OCI-LY3 (cell line): ENCODE measurements at regions not wholly inside any gene's neighbourhood (a gene's known extent, or its start where the extent isn't known, plus 50 kb on each side); places are given as distances from the start of the nearest gene placed in this dataset.

Experiments
- H2AFZ ChIP-seq: fragments of 200-600, 300-600 bp; shearing (Covaris generic); 2 replicates; pipeline ENCODE4 v1.6.0; 2014; ENCODE audit warnings: antibody characterized with exemption, low read depth, low read length
- H3K27ac ChIP-seq: fragments of 200-600, 300-600 bp; sonication (generic); 2 replicates; pipeline ENCODE4 v1.5.1; 2014; ENCODE audit warnings: mild to moderate bottlenecking, low read length, moderate library complexity, mixed read lengths
- H3K27me3 ChIP-seq: fragments of 200-600, 300-600 bp; sonication (generic); 2 replicates; pipeline ENCODE4 v1.6.1; 2014; ENCODE audit warnings: low read depth, low read length, mixed read lengths
- H3K36me3 ChIP-seq: fragments of 200-600, 300-600 bp; sonication (generic); replicated peaks from 2 replicates; pipeline ENCODE3; 2014; ENCODE audit warnings: low read depth, low read length, mixed read lengths
- H3K4me1 ChIP-seq: fragments of 300-600, 200-600 bp; sonication (generic); 2 replicates; pipeline ENCODE4 v1.6.1; 2014; ENCODE audit warnings: low read length, mixed read lengths
- H3K4me2 ChIP-seq: fragments of 200-600, 300-600 bp; sonication (generic); 2 replicates; pipeline ENCODE4 v1.6.1; 2014; ENCODE audit warnings: low read length, mixed read lengths
- H3K4me3 ChIP-seq: fragments of 300-600, 200-600 bp; sonication (generic); 2 replicates; pipeline ENCODE4 v1.5.1; 2014; ENCODE audit warnings: antibody characterized with exemption, mild to moderate bottlenecking, low read length, moderate library complexity
- H3K79me2 ChIP-seq: fragments of 300-600, 200-600 bp; shearing (Covaris generic); 2 replicates; pipeline ENCODE4 v1.6.1; 2014; ENCODE audit warnings: mild to moderate bottlenecking, low read length, mixed read lengths
- H3K9ac ChIP-seq: fragments of 300-600, 200-600 bp; shearing (Covaris generic); 2 replicates; pipeline ENCODE4 v1.6.0; 2014; ENCODE audit warnings: mild to moderate bottlenecking, low read length, moderate library complexity
- H3K9me3 ChIP-seq: fragments of 200-600, 300-600 bp; shearing (Covaris generic); 2 replicates; pipeline ENCODE4 v1.6.1; 2014; ENCODE audit warnings: low read length, mixed read lengths; ENCODE audit not compliant: insufficient read depth
- H4K20me1 ChIP-seq: fragments of 200-600, 300-600 bp; sonication (generic); 2 replicates; pipeline ENCODE4 v1.6.1; 2016; ENCODE audit warnings: low read length, mixed read lengths; ENCODE audit not compliant: insufficient read depth
- EZH2phosphoT487 ChIP-seq: fragments of 200-600 bp; shearing (Covaris generic); IDR thresholded peaks from 2 replicates; pipeline ENCODE4 v1.6.1; 2018; ENCODE audit warnings: antibody characterized with exemption, mixed run types, low read depth
- TF ChIP-seq, protein P1 (sequence below): fragments of 200-600, 300-600 bp; sonication (generic); IDR thresholded peaks from 2 replicates; pipeline ENCODE4 v1.5.1; 2014; ENCODE audit warnings: antibody characterized with exemption, low read length, low read depth

DNA sequence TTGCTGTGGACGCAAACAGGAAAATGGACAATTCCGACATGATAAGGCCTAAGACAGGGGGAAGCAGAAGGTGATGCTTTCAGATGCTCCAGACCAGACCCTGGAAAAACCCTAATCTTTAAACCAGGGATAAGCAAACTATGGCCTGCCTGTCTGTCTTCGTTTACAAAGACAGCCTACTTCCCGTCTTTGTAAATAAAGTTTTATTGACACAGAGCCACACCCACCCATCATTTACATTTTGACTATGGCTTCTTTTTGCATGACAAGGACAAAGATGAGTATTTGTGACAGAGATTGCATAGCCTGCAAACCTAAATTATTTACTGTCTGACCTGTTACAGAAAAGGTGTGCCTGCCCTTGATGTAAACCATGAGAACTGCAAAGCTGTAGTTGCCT lies 177.9 kb downstream of the WSCD1 start:
- H3K79me2 ChIP-seq = no peaks in the 10 kb centered on the region
- no peak overlapping the region for H3K4me2 ChIP-seq
- H3K36me3 ChIP-seq = no peaks in the 10 kb centered on the region
- no peaks in the 10 kb centered on the region for H3K9me3 ChIP-seq
- no peak for TF ChIP-seq EZH2phosphoT487
- TF ChIP-seq, protein P1, sequence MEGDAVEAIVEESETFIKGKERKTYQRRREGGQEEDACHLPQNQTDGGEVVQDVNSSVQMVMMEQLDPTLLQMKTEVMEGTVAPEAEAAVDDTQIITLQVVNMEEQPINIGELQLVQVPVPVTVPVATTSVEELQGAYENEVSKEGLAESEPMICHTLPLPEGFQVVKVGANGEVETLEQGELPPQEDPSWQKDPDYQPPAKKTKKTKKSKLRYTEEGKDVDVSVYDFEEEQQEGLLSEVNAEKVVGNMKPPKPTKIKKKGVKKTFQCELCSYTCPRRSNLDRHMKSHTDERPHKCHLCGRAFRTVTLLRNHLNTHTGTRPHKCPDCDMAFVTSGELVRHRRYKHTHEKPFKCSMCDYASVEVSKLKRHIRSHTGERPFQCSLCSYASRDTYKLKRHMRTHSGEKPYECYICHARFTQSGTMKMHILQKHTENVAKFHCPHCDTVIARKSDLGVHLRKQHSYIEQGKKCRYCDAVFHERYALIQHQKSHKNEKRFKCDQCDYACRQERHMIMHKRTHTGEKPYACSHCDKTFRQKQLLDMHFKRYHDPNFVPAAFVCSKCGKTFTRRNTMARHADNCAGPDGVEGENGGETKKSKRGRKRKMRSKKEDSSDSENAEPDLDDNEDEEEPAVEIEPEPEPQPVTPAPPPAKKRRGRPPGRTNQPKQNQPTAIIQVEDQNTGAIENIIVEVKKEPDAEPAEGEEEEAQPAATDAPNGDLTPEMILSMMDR = no peak
- no peaks in the 10 kb centered on the region for H4K20me1 ChIP-seq
- no peaks in the 10 kb centered on the region for H3K4me1 ChIP-seq
- H2AFZ ChIP-seq = no peak overlapping the region
- H3K27ac ChIP-seq = no peak overlapping the region
- no peak overlapping the region for H3K4me3 ChIP-seq
- H3K9ac ChIP-seq = no peak overlapping the region
- H3K27me3 ChIP-seq = no peaks in the 10 kb centered on the region

- no peaks in the 10 kb centered on the region for H3K27me3 ChIP-seq
Observed at GRCh38 chr17:6245301-6246177, 175.4 kb downstream of the WSCD1 start.

DNA sequence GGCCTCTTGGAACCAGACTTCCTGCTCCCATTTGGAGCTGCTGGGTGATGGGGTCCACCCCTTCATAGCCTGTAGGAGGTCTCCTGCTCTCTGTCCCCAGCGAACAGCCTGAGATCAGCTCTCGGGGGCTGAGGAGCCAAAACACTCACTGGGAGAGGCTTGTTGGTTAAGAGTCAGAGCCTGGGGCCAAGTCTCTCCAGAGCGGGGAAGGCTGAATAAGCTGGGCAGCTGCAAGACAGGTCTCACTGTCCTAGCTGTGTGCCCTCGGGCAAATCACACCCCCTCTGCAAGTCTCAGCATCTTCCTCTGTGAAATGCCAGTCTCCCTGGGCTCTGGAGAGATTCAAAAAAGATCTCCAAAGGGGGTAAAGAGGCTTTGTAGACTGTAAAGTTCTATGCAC lies 174.6 kb downstream of the WSCD1 start:
- Histone ChIP-seq H3K79me2 (no peaks in the 10 kb centered on the region), H2AFZ (no peak overlapping the region), H3K4me2 (no peak overlapping the region), H3K4me3 (no peak overlapping the region), H3K27ac (no peak overlapping the region), H3K9me3 (no peaks in the 10 kb centered on the region), H3K4me1 (no peaks in the 10 kb centered on the region), H3K36me3 (no peaks in the 10 kb centered on the region), H3K9ac (no peak overlapping the region), H3K27me3 (no peaks in the 10 kb centered on the region), H4K20me1 (no peaks in the 10 kb centered on the region)
- TF ChIP-seq EZH2phosphoT487 = no peak
- TF ChIP-seq, protein P1 = no peak

More at GRCh38 chr17:6245301-6246177, 175.4 kb downstream of the WSCD1 start:
- Histone ChIP-seq H3K9me3 (no peaks in the 10 kb centered on the region), H4K20me1 (no peaks in the 10 kb centered on the region), H3K27ac (no peak overlapping the region), H3K36me3 (no peaks in the 10 kb centered on the region), H3K79me2 (no peaks in the 10 kb centered on the region), H3K9ac (no peak overlapping the region), H3K4me3 (no peak overlapping the region), H3K4me2 (no peak overlapping the region), H2AFZ (no peak overlapping the region), H3K4me1 (no peaks in the 10 kb centered on the region)
- TF ChIP-seq EZH2phosphoT487 = no peak
- TF ChIP-seq, protein P1 = no peak

DNA sequence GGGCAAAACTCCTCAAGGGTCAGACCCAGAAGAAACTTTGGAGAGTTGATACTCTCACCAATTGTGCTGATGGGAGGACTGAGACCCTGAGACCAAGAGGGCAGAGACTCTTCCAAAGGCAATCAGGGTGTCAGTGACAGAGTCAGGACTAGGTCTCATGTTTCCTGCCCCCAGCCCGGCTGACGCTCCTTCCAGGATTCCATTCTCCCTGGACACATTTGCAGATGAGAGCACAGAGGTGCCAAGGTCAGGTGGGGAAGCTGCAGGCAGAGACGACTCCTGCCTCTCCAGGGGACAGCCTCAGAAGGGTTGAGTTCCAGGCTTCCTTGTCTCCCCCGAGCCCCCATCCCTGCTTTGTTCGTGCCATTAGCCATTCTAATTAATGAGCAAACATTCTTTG lies 174.1 kb downstream of the WSCD1 start:
- Histone ChIP-seq H3K27me3 (no peaks in the 10 kb centered on the region), H3K79me2 (no peaks in the 10 kb centered on the region), H2AFZ (no peak overlapping the region), H3K36me3 (no peaks in the 10 kb centered on the region), H3K9me3 (no peaks in the 10 kb centered on the region), H3K27ac (no peak overlapping the region), H3K9ac (no peak overlapping the region), H3K4me1 (no peaks in the 10 kb centered on the region), H3K4me3 (no peak overlapping the region), H3K4me2 (no peak overlapping the region), H4K20me1 (no peaks in the 10 kb centered on the region)
- no peak for TF ChIP-seq EZH2phosphoT487
- TF ChIP-seq, protein P1 = no peak
